Stomach (tissue), 4 donors: ENCODE measurements at regions not wholly inside any gene's neighbourhood (a gene's known extent, or its start where the extent isn't known, plus 50 kb on each side); places are given as distances from the start of the nearest gene placed in this dataset.
"Not testable (repeated sequence)": the region's sequence is repeated elsewhere in the genome, so short reads cannot be mapped to it uniquely, and the experiment has no call there.

Experiments
- CTCF ChIP-seq, 7 experiments: fragments of 450-650 bp in 4 of 7; fragments of 200-600 bp in 3 of 7; sonication (generic) in 3 of 7; IDR thresholded peaks; one replicate each; pipeline ENCODE4 v1.5.1; 2016 to 2019; ENCODE audit warnings: antibody characterized with exemption in 7 of 7, control low read depth in 2 of 7, mild to moderate bottlenecking in 1 of 7
- POLR2A ChIP-seq, 4 donors: fragments of 450-650 bp; IDR thresholded peaks; one replicate each; pipeline ENCODE4 v1.6.1; 2016; ENCODE audit warnings: antibody characterized with exemption in 4 of 4, control low read depth in 2 of 4, mild to moderate bottlenecking in 1 of 4, moderate library complexity in 1 of 4

GRCh38 chrX:103432841-103433240 lies 56.5 kb downstream of the BEX3 start:
- TF ChIP-seq CTCF, POLR2A (IDR thresholded peaks at IDR 0.05): not testable (repeated sequence)
